GM23338 (cell line): ENCODE measurements at regions not wholly inside any gene's neighbourhood (a gene's known extent, or its start where the extent isn't known, plus 50 kb on each side); places are given as distances from the start of the nearest gene placed in this dataset.

ENCODE experiments used
- ATAC-seq: fragments of 200-7000 bp; cut with Tn5 transposase; 3 replicates; pipeline ENCODE4 v1.9.1; 2020
- DNase-seq: peaks from one replicate; pipeline ENCODE4 v3.0.0-alpha.2; 2015; ENCODE audit warnings: low spot score
- H2AFZ ChIP-seq: fragments of 200-600 bp; sonication (generic); 2 replicates; pipeline ENCODE4 v1.8.0; 2016; ENCODE audit warnings: antibody characterized with exemption, mild to moderate bottlenecking, moderate library complexity
- H3F3A ChIP-seq: fragments of 200-600 bp; sonication (generic); replicated peaks from 2 replicates; pipeline ENCODE4 v1.8.0; 2017; ENCODE audit warnings: antibody characterized with exemption, mixed run types, low read depth
- H3K27ac ChIP-seq: fragments of 200-600 bp; sonication (generic); 2 replicates; pipeline ENCODE4 v1.6.1; 2016; ENCODE audit warnings: low read depth
- H3K27me3 ChIP-seq: fragments of 200-600 bp; sonication (generic); 2 replicates; pipeline ENCODE4 v1.8.0; 2016; ENCODE audit warnings: mild to moderate bottlenecking, mixed run types, moderate library complexity; ENCODE audit not compliant: insufficient read depth
- H3K36me3 ChIP-seq: fragments of 200-600 bp; sonication (generic); 2 replicates; pipeline ENCODE4 v1.8.0; 2016; ENCODE audit warnings: mild to moderate bottlenecking; ENCODE audit not compliant: insufficient read depth
- H3K4me1 ChIP-seq: fragments of 200-600 bp; sonication (generic); 2 replicates; pipeline ENCODE4 v1.8.0; 2016; ENCODE audit warnings: mild to moderate bottlenecking, moderate library complexity; ENCODE audit not compliant: insufficient read depth
- H3K4me2 ChIP-seq: fragments of 200-600 bp; sonication (generic); 2 replicates; pipeline ENCODE4 v1.7.1; 2017; ENCODE audit warnings: mixed run types
- H3K4me3 ChIP-seq: fragments of 200-600 bp; sonication (generic); 2 replicates; pipeline ENCODE4 v1.6.1; 2016; ENCODE audit warnings: mixed run types
- H3K79me2 ChIP-seq: fragments of 200-600 bp; sonication (generic); replicated peaks from 2 replicates; pipeline ENCODE4 v1.8.0; 2017; ENCODE audit warnings: mild to moderate bottlenecking; ENCODE audit not compliant: insufficient read depth
- H3K9me2 ChIP-seq: fragments of 200-600 bp; sonication (generic); 2 replicates; pipeline ENCODE4 v1.8.0; 2017; ENCODE audit not compliant: insufficient read depth
- H4K20me1 ChIP-seq: fragments of 200-600 bp; sonication (generic); replicated peaks from 2 replicates; pipeline ENCODE4 v1.8.0; 2017; ENCODE audit warnings: mild to moderate bottlenecking; ENCODE audit not compliant: insufficient read depth
- H3K27ac Mint-ChIP-seq: 2 replicates; pipeline ENCODE4 v1.8.0; 2020; ENCODE audit warnings: inconsistent platforms, mild to moderate bottlenecking, moderate library complexity, mixed read lengths
- H3K27me3 Mint-ChIP-seq: 3 replicates; pipeline ENCODE4 v1.8.0; 2022; ENCODE audit warnings: low read depth, mild to moderate bottlenecking, moderate library complexity, mixed read lengths, inconsistent platforms; ENCODE audit not compliant: insufficient read depth, poor library complexity
- H3K36me3 Mint-ChIP-seq: 3 replicates; pipeline ENCODE4 v1.8.0; 2021; ENCODE audit warnings: low read depth, mild to moderate bottlenecking, inconsistent platforms, moderate library complexity, mixed read lengths
- H3K4me1 Mint-ChIP-seq: 3 replicates; pipeline ENCODE4 v1.8.0; 2020; ENCODE audit warnings: mild to moderate bottlenecking, inconsistent platforms, mixed read lengths
- H3K4me3 Mint-ChIP-seq: 3 replicates; pipeline ENCODE4 v1.8.0; 2021; ENCODE audit warnings: moderate library complexity, mild to moderate bottlenecking, inconsistent platforms, mixed read lengths
- H3K9me3 Mint-ChIP-seq: 3 replicates; pipeline ENCODE4 v1.8.0; 2020; ENCODE audit warnings: moderate library complexity, mild to moderate bottlenecking, inconsistent platforms, mixed read lengths
- CREB1 ChIP-seq: fragments of 250-450 bp; sonication (Bioruptor Pico); IDR thresholded peaks from 2 replicates; pipeline ENCODE4 v1.5.0; 2020; ENCODE audit warnings: low read depth, mild to moderate bottlenecking, moderate library complexity
- CTCF ChIP-seq, 2 experiments: fragments of 200-600 bp in 1 of 2; sonication (generic) in 1 of 2; conservative IDR thresholded peaks; 2 replicates each; pipeline versions ENCODE4 v1.5.1 to v1.6.1; 2016 to 2017; ENCODE audit warnings: antibody characterized with exemption in 2 of 2, low read depth in 2 of 2, mild to moderate bottlenecking in 2 of 2, moderate library complexity in 1 of 2
- ETS1 ChIP-seq: IDR thresholded peaks from 2 replicates; pipeline ENCODE4 v1.6.1; 2016; ENCODE audit warnings: antibody characterized with exemption
- EZH2 ChIP-seq: fragments of 200-600 bp; sonication (generic); IDR thresholded peaks from one replicate; pipeline ENCODE4 v1.8.0; 2017; ENCODE audit warnings: antibody characterized with exemption, mild to moderate bottlenecking, low read depth; ENCODE audit not compliant: unreplicated experiment
- EZH2phosphoT487 ChIP-seq: fragments of 200-600 bp; sonication (generic); IDR thresholded peaks from one replicate; pipeline ENCODE4 v1.8.1; 2018; ENCODE audit warnings: antibody characterized with exemption; ENCODE audit not compliant: unreplicated experiment
- JUNB ChIP-seq: IDR thresholded peaks from one replicate; pipeline ENCODE4 v1.6.1; 2016; ENCODE audit warnings: antibody characterized with exemption; ENCODE audit not compliant: unreplicated experiment
- NANOG ChIP-seq: IDR thresholded peaks from 2 replicates; pipeline ENCODE4 v1.6.1; 2016; ENCODE audit warnings: antibody characterized with exemption, borderline replicate concordance
- POLR2AphosphoS5 ChIP-seq: IDR thresholded peaks from 2 replicates; pipeline ENCODE4 v1.6.1; 2016; ENCODE audit warnings: antibody characterized with exemption, low read depth
- REST ChIP-seq: IDR thresholded peaks from one replicate; pipeline ENCODE4 v1.6.1; 2018; ENCODE audit warnings: antibody characterized with exemption; ENCODE audit not compliant: unreplicated experiment
- STAT1 ChIP-seq: IDR thresholded peaks from one replicate; pipeline ENCODE4 v1.6.1; 2016; ENCODE audit warnings: antibody characterized with exemption; ENCODE audit not compliant: unreplicated experiment
- ZNF114 ChIP-seq: fragments of 250-450 bp; sonication (Bioruptor Pico); IDR thresholded peaks from 2 replicates; pipeline ENCODE4 v1.5.0; 2020; ENCODE audit warnings: mild to moderate bottlenecking, moderate library complexity
- ZNF331 ChIP-seq: fragments of 250-450 bp; sonication (Bioruptor Pico); IDR thresholded peaks from 2 replicates; pipeline ENCODE4 v1.5.0; 2020; ENCODE audit warnings: low read depth, mild to moderate bottlenecking, moderate library complexity
- ZNF462 ChIP-seq: fragments of 250-450 bp; sonication (Bioruptor Pico); IDR thresholded peaks from 2 replicates; pipeline ENCODE4 v1.5.0; 2020; ENCODE audit warnings: mild to moderate bottlenecking, moderate library complexity

GRCh38 chr13:31426395-31426794 lies 226.6 kb downstream of the B3GLCT start:
- Histone ChIP-seq H3K27ac (no peak overlapping the region), H3K4me1 (no peaks in the 10 kb centered on the region), H3K4me2 (no peak overlapping the region), H3K27me3 (no peaks in the 10 kb centered on the region), H3K79me2 (no peaks in the 10 kb centered on the region), H2AFZ (no peak overlapping the region), H4K20me1 (no peaks in the 10 kb centered on the region), H3K4me3 (no peak overlapping the region), H3K9me2 (no peaks in the 10 kb centered on the region), H3K36me3 (no peaks in the 10 kb centered on the region), H3F3A (no peaks in the 10 kb centered on the region)
- H3K36me3 Mint-ChIP-seq = no peaks in the 10 kb centered on the region
- TF ChIP-seq ETS1 = no peak
- no peak for TF ChIP-seq EZH2phosphoT487
- TF ChIP-seq ZNF331 = no peak
- no peak for TF ChIP-seq NANOG
- TF ChIP-seq CTCF (conservative IDR thresholded peaks at IDR 0.05; ENCODE audit: low read depth in 2 of 2) = no peak
- TF ChIP-seq ZNF114 (CRISPR knock-in tag) = no peak
- TF ChIP-seq POLR2AphosphoS5 = no peak
- TF ChIP-seq STAT1 = no peak
- TF ChIP-seq REST = no peak
- no peak for TF ChIP-seq CREB1 (CRISPR knock-in tag)
- TF ChIP-seq EZH2 = no peak
- TF ChIP-seq JUNB = no peak
- no peak for TF ChIP-seq ZNF462 (CRISPR knock-in tag)
- H3K4me1 Mint-ChIP-seq = 0 out of 3 replicates have a peak, but pooled peaks cover 3% of the 10 kb centered on the region
- no peaks in the 10 kb centered on the region for H3K27me3 Mint-ChIP-seq
- no peaks in the 10 kb centered on the region for H3K9me3 Mint-ChIP-seq
- H3K4me3 Mint-ChIP-seq = no peak overlapping the region
- DNase-seq (no peak), ATAC-seq (no peak)
- H3K27ac Mint-ChIP-seq = no peak overlapping the region
